ENCODE measurements at regions not wholly inside any gene's neighbourhood (a gene's known extent, or its start where the extent isn't known, plus 50 kb on each side); places are given as distances from the start of the nearest gene placed in this dataset.

GRCh38 chr3:177281292-177282118 is 84.2 kb upstream of the TBL1XR1 start:
- no peaks in the 10 kb centered on the region for H3K36me3 ChIP-seq
- intact Hi-C loops (cut with DNase I; ENCODE audit: low total_unique reads): no loop called here
- TF ChIP-seq, protein P1, sequence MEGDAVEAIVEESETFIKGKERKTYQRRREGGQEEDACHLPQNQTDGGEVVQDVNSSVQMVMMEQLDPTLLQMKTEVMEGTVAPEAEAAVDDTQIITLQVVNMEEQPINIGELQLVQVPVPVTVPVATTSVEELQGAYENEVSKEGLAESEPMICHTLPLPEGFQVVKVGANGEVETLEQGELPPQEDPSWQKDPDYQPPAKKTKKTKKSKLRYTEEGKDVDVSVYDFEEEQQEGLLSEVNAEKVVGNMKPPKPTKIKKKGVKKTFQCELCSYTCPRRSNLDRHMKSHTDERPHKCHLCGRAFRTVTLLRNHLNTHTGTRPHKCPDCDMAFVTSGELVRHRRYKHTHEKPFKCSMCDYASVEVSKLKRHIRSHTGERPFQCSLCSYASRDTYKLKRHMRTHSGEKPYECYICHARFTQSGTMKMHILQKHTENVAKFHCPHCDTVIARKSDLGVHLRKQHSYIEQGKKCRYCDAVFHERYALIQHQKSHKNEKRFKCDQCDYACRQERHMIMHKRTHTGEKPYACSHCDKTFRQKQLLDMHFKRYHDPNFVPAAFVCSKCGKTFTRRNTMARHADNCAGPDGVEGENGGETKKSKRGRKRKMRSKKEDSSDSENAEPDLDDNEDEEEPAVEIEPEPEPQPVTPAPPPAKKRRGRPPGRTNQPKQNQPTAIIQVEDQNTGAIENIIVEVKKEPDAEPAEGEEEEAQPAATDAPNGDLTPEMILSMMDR (IDR thresholded peaks at IDR 0.05): no peak
- TF ChIP-seq POLR2A (IDR thresholded peaks at IDR 0.05) (no peak), POLR2AphosphoS5 (IDR thresholded peaks at IDR 0.05) (no peak)

GRCh38 chr3:177282119-177282655 is 84.9 kb upstream of the TBL1XR1 start:
- Histone ChIP-seq H3K4me1 (no peaks in the 10 kb centered on the region), H3K4me3 (no peak overlapping the region), H3K9me3 (no peaks in the 10 kb centered on the region), H3K27me3 (no peaks in the 10 kb centered on the region), H3K27ac (no peak overlapping the region), H3K36me3 (no peaks in the 10 kb centered on the region)
- DNase-seq (ENCODE audit: low spot score in 2 of 2): no peak
- intact Hi-C loops (cut with DNase I; ENCODE audit: low total_unique reads): no loop called here
- TF ChIP-seq POLR2AphosphoS5 (IDR thresholded peaks at IDR 0.05) (no peak), POLR2A (IDR thresholded peaks at IDR 0.05) (no peak)
- TF ChIP-seq, protein P1 (IDR thresholded peaks at IDR 0.05): no peak

More at GRCh38 chr3:177281292-177282118, 84.2 kb upstream of the TBL1XR1 start:
- DNase-seq (ENCODE audit: low spot score in 2 of 2): no peak
- Histone ChIP-seq H3K9me3 (no peaks in the 10 kb centered on the region), H3K27ac (no peak overlapping the region), H3K4me3 (no peak overlapping the region), H3K27me3 (no peaks in the 10 kb centered on the region), H3K4me1 (no peaks in the 10 kb centered on the region)

GRCh38 chr3:177283983-177284382 is 86.7 kb upstream of the TBL1XR1 start:
- intact Hi-C loops (cut with DNase I; ENCODE audit: low total_unique reads): no loop called here
- no peak for TF ChIP-seq POLR2AphosphoS5 (IDR thresholded peaks at IDR 0.05)
- TF ChIP-seq, protein P1 (IDR thresholded peaks at IDR 0.05): no peak
- TF ChIP-seq POLR2A (IDR thresholded peaks at IDR 0.05): no peak
- H3K9me3 ChIP-seq: no peaks in the 10 kb centered on the region
- no peak overlapping the region for H3K27ac ChIP-seq
- H3K36me3 ChIP-seq: no peaks in the 10 kb centered on the region
- H3K4me3 ChIP-seq: no peak overlapping the region
- H3K27me3 ChIP-seq: no peaks in the 10 kb centered on the region
- no peaks in the 10 kb centered on the region for H3K4me1 ChIP-seq
- DNase-seq (ENCODE audit: low spot score in 2 of 2): no peak

DNA sequence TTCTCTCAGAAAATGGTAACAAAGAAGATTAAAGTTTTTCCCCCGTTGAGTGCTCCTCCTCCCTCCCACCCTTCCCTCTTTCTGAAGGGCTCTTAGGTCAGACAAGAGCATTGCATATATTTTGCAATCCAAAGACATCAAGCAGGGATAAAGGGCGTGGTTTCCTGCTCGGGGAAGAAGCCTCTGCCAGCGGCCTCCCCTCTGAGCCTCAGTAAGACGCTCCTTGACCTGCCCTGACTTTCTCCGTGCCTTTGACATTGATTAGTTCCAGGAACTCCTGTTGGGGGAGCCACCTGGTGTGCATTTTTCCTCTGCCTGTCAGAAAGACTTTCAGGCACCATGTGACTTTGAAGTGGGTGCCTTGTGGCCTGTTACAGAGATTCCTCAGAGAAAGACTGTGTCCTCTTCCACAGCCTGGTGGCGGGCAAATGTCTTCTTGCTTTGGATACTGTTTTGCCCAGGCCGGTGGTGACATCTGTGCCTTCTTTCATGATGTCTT is 87.2 kb upstream of the TBL1XR1 start:
- intact Hi-C loops (cut with DNase I; ENCODE audit: low total_unique reads): no loop called here
- Histone ChIP-seq H3K4me1 (no peaks in the 10 kb centered on the region), H3K27ac (no peak overlapping the region), H3K9me3 (no peaks in the 10 kb centered on the region), H3K4me3 (no peak overlapping the region), H3K36me3 (no peaks in the 10 kb centered on the region), H3K27me3 (no peaks in the 10 kb centered on the region)
- TF ChIP-seq, protein P1 (IDR thresholded peaks at IDR 0.05): no peak
- TF ChIP-seq POLR2AphosphoS5 (IDR thresholded peaks at IDR 0.05): no peak
- no peak for TF ChIP-seq POLR2A (IDR thresholded peaks at IDR 0.05)
- DNase-seq (ENCODE audit: low spot score in 2 of 2): no peak

DNA sequence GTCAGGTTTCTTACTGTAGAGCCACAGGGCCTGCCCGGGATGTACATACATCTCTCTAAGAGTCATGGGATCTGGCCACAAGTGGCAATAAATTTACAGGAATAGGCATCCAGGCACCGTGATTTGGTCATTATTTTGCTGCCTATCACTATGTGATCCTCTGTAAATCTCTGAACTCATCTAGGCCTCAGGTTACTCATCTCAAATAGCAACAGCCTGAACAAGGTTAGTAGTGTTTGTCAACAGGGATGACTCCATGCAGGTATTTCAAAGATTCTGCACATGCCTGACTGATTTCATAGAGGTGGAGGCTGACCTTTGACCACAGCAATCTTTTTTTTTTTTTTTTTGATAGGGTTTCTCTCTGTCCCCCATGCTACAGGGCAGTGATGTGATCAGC is 88.8 kb upstream of the TBL1XR1 start:
- no peaks in the 10 kb centered on the region for H3K4me1 ChIP-seq
- H3K27me3 ChIP-seq: no peaks in the 10 kb centered on the region
- no peaks in the 10 kb centered on the region for H3K36me3 ChIP-seq
- TF ChIP-seq, protein P1 (IDR thresholded peaks at IDR 0.05): no peak
- TF ChIP-seq POLR2AphosphoS5 (IDR thresholded peaks at IDR 0.05) (no peak), POLR2A (IDR thresholded peaks at IDR 0.05) (no peak)
- intact Hi-C loops (cut with DNase I; ENCODE audit: low total_unique reads): no loop called here
- H3K4me3 ChIP-seq: no peak overlapping the region
- DNase-seq (ENCODE audit: low spot score in 2 of 2): no peak
- H3K27ac ChIP-seq: no peak overlapping the region
- H3K9me3 ChIP-seq: no peaks in the 10 kb centered on the region

Measured in breast epithelium (tissue), 4 donors.